CD4-positive, alpha-beta T cell treated with Interleukin-12 subunit alpha and Interleukin-12 subunit beta, for 1 hour (primary cell): ENCODE measurements at regions not wholly inside any gene's neighbourhood (a gene's known extent, or its start where the extent isn't known, plus 50 kb on each side); places are given as distances from the start of the nearest gene placed in this dataset.

Experiments used
- DNase-seq: peaks from one replicate; pipeline ENCODE4 v3.0.0-alpha.2; 2020

DNA sequence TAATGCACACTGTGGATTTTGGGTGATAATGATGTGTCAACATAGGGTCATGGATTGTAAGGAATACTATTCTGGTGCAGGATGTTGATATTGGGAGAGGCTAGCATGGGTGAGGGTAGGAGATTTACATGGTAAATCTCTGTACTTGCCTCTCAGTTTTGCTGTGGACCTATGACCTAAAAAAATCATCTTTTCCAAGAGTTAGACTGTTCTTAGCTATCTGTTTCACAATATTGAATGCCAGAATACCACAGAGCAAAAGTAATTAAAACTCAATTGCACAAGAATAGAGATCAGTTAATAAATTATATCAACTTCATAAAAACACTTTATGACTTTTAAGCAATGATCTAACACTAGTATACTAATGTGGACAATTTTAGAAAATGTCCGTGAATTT lies 651.6 kb downstream of the HTR1A start:
- no peak for DNase-seq

DNA sequence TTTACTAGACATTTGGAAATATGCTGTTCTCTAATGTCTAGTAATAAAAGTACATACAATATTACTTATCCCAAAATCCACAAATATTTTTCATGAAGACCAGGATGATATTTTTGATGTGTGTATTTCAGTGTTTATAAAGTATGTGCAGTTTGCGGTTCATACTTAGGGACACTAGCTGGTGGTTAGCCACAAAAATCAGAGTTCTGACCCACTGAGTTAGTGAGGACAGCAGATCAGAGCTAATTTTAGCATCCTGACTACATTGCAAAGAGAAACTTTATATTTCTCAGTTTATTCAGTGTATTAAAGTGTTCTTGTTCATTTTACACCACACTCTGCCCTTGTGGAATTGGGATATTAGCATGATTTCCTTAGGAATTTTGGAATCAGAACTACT lies 655.3 kb downstream of the HTR1A start:
- no peak for DNase-seq

DNA sequence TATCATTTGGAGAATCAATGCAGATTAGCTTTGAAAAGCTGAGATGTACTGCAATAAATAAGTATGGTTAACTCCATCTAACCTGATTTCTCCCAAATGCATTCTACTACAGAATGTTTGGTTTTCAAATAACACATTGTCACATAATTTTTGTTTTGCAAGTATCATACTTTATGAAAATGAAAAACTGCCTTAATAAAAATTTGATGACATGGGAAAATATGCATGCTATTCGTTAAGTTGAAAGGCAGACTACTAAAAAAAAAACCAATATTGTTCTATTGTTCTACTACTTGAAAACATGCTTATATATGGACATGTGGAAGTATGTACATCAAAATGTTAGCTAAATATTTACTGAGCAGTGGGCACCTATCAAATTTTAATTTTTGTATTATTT lies 668.9 kb downstream of the HTR1A start:
- DNase-seq: no peak

DNA sequence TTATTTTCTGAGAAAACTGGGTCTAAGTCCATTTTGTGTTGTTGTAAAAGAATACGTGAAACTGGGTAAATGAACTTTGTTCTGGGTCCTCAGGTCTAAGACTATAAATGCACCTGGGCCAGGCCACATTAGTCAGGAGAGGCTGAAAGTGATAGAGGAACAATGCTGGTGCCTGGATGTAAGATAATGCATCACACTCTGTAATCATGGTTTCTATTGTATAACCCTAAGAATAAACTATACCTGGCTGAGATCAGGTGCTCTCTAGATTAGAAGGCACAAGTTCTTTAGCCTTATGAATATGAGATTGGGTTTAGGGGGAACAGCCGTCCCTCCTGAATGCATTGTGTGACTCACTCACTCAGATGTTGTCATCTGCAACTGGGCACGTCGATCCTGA lies 675.5 kb downstream of the HTR1A start:
- DNase-seq: no peak

DNA sequence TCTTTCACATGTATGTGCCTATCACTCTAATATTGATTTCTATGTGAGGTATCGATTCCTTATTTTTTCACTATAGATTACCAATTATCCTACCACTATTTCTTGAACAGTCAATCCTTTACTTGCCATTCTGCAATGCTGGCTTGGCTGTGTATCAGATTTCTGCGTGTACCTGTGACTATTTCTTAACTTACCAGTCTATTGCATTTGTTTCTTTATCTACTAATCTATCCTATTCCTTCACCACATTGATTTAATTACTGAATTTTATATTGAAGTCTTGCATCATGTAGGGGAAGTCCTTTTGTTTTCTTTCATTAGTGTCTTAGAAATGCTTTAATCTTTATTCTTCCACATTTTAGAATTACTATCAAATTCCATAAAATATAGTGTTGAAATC lies 684.8 kb downstream of the LRRC70 start:
- no peak for DNase-seq

DNA sequence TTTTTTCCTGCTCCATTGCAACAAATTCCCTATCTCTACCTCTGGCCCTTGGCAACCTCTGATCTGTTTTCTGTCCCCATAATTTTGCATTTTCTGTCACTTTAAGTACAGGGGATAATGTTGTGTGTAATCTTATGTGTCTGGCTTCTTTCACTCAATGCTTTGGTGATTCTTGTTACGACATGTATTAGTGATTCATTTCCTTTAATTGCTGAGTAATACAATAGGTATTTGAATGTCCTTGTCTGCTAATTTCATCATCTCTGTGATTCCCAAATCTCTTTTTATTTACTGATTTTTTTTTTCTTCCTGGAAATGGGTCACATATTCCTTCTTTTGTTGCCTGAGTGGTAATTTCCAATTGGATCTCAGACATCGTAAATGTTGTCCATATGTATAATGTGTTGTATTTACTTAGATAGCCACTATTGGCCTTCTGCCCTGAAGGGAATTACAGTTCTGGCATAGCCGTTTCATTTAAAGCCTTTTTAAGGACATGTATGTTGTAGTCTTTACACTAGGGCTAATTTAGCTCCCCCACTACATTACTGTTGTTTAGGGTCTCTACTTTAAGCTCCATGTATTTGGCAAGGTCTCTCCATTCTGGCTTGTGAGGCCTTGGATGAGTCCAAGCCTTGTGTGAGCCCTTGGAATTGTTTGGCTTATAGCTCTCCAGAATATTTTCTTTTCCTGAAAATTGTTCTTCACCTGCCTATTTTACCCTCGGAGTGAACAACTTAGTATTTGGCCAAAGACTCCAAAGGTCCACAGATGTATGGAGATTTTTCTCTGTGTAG lies 683.8 kb downstream of the LRRC70 start:
- DNase-seq: no peak

DNA sequence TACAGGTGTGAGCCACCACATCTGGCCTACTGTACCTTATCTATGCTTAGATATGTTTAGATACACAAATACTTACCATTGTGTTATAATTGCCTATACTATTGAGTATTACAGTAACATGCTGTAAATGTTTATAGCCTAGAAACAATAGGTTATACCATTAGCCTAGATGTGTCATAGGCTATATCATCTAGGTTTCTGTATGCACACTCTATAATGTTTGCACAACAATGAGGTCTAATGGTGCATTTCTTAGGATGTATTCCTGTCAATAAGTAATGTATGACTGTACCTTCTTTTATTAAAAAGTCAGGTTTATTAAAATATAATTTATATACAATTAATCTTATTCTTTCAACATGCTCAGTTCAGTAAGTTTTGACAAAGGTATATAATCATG lies 683.1 kb downstream of the LRRC70 start:
- no peak for DNase-seq

DNA sequence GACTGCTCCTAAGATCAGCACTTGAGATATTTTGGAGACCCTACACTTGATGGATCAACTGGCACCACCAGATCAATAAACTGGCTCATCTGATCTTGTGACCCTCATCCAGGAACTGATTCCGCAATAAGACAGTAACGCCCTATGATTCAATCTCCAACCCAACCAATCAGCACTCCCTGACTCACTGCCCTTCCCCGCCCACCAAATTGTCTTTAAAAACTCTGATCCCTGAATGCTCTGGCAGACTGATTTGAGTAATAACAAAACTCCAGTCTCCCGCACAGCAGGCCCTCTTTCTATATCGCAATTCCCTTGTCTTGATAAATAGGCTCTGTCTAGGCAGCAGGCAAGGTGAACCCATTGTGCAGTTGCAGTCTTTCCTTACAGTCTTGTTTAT lies 677.0 kb downstream of the LRRC70 start:
- DNase-seq: no peak

DNA sequence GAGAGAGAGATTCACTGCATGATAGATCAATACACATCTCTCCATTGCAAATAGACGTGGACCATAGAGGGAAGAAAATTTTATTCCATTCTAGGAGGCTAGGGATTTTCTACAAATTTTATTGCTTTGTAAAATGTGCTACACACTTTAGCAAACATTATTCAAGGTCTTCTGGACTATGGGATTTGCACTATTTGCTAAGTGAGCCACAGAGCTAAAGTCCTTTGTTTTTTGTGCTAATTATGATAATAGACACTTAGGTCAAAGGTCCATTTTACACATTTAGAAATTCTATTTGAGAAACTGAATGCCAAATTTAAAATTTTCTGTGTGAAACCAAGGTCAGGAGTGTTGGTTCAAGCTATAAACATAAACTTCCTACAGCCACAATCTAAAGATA lies 672.3 kb downstream of the LRRC70 start:
- no peak for DNase-seq

DNA sequence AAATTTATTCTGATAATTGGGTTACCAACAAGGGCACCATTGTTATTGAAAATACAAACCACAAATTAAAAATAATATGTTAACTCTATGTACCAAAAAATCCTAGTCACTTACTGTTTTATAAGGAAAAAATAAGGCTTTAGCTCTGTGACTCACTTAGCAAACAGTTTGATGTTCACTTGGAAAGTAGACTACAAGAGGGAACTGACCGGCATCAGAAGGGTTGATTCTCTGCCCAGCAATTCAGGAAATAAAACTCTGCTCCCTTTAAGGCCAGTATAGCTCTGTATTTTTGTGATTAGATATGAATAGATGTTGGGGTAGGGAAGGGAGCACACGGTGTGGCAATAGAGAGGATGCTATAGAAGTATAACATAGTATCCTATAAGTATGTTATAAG lies 671.3 kb downstream of the LRRC70 start:
- no peak for DNase-seq

DNA sequence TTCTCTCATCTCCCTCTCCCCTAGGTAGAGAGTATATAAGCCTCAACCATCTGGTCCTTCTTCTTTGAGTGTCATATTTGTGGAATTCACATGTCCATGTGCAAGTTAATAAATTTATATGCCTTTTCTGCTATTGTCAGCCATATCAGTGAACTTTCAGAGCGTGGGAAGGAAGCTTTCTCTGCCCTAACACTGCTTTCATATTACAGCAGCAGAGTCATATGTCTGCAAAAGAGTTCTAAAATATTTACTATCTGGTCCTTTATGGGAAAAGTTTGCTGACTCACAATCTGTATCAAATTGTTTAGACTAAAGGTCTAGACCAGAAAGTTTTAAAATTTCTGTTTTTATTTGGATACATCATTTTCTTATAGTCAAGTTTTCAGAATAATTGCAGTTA lies 669.0 kb downstream of the LRRC70 start:
- no peak for DNase-seq

DNA sequence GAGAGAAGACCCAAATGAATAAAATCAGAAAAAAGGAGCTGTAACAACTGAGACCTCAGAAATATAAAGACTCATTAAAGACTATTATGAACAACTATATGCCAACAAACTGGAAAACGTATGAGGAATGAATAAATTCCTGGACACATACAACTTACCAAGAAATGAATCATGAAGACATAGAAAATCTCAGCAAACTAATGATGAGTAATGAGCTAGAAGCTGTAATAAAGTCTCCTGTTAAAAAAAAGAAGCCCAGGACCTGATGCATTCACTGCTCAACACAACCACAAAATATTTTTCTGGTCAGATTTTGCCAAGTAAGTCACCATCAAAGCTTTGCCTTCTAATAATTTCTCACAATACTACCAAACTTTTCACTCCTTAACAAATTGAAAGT lies 666.7 kb downstream of the LRRC70 start:
- no peak for DNase-seq

DNA sequence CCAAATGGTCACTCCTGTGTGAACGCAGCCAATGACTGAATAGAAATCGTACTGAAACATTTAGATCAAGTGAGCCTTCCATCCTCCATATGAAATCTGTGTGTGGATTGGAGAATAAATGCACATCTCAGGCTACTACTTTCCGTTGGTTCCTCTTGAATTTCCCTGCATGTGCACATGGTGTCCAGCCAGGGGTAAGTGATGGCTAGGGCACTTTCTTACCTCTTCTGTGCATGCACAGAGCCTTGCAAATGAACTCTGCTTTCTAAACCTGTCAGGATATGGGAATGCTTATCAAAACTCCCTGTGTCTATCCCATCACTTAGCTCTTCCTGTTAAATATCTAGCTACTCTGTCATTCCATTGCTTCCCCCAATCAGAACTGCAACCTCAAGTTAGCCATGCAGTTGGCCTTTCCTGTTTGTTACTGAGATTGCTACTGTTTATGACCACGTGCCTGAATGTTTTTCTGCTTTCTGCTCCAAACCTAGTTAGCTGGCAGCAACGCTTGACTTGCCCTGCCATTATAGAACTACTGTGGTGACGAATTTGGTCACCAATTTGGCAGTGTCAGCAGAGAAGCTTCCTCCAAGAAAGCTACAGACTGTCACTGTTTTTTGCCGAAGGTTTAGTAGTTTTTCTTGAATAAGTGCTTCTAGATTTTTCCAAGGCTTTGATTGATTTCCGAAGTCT lies 661.6 kb downstream of the LRRC70 start:
- no peak for DNase-seq

DNA sequence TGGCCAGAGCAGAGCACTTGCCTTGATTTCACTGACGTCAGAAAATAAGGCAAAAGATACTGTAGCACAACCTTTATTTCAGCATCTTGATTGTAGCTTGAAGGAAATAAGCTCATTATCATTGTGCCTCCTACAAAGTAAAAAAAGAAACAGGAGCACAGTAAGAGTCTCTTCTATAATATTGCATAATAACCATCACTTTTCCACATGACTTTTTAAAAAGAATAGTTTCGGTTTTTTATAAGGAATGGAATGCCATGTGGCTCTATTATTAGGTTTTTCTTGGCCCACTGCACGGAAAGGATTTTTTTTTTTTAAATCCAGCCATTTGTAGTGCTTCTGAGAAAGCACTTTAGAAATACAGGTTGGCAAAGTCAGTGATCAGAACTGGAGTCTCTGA lies 655.3 kb downstream of the LRRC70 start:
- no peak for DNase-seq

DNA sequence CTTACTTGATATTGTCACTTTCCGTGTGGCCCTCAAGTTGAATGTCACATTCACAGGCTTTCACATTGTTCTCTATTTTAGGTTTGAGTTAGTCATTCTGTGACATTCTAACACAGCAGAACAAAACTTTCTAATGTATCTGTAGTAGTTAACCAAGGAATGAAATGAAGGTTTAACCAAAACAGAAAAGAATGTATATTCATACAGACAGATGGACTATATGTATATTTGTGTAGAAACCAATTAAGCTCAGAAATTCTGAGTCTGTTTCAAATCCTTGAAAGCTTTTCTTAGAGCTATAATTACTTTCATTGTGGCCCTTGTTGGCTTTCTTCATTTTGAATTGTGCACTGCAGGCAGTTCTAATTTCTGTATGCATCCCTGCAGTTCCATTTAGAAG lies 654.7 kb downstream of the LRRC70 start:
- no peak for DNase-seq

DNA sequence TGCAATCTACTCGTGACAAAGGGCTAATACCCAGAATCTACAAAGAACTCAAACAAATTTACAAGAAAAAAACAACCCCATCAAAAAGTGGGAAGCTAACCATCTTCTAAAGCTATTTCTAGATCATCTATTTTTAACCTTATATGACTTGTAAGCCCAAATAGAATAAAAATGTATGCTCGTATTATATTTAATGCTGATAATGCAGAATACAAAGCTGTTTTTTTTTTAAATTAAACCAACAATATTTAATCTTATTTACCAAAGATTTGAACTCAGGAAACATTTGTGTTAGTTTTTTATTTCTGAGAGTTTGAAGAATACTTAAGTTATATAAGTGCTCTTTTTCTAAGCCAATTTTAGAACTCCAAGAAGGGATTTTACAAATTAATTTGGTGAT lies 652.1 kb downstream of the LRRC70 start:
- no peak for DNase-seq

DNA sequence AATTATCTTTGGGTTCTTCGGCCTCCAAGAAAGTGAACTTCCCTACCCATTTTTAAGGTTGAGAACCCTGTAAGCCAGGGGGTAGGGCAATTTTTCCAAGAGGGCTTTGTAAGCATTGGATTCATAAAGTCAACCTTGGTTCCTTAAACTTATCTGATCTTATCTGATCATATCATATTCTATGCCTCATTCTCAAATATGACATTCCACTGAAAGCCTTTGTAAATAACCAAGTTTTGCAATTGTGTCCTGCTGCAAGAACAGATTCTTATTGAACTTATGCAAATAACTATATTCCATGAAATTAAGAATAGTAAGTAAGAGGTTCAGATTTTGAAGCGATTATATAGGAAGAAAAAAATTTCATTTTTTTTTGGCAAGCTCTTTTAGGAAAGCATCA lies 649.5 kb downstream of the LRRC70 start:
- no peak for DNase-seq

DNA sequence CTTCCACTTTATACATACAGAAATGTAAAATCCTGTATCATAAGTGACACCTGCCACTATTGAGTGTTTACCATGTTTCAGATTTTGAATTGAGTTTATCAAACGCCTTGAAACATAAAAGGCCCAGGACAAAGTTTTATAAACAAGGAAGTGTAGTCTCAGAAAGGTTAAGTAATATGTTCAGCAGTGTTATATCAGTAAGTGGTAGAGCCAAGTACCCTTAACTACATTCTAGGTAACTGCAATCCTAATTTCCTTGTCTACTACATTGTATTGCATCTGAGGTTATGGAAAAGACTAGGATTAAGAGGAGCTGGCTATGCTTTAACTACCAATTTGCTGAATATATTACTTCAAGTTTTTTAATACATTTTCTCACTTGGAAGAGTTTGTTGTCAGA lies 641.6 kb downstream of the LRRC70 start:
- DNase-seq: no peak

DNA sequence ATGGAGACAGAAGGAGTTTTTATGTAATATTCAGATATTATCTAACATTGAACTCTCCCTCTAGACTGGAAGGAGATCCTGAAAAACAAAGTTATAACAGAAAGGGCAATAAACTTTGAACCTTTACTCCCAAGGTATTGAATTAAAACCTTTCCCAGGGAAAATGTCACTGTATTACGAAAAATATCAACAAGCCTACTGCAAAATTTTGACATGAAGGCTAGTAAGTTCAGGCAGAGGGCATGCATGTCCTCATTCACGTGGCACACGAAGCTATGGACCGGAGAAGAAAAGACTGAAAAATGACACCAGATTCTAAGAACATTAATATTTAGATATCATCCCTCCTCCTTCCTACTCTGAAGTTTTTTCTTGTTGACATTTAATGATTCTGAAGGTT lies 638.8 kb downstream of the LRRC70 start:
- DNase-seq: no peak

DNA sequence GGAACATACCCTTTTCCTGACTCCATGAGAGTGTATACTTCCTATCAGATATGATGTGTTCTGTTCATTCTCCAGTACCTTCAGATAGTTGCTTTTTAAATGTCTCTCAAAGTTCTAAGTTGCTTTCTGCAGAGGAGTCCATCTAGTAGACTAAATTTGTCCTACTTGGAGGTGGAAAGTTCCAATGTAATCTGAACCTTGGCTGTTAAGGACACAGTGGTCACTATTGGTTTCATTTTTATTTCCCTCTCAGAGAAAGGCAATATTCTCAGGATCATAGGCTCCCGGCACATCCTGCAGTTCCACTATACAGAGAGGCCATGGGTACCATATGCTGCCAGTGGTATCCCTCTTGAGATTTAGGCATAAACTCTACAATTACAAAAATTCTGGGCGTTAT lies 634.6 kb downstream of the LRRC70 start:
- DNase-seq: no peak

DNA sequence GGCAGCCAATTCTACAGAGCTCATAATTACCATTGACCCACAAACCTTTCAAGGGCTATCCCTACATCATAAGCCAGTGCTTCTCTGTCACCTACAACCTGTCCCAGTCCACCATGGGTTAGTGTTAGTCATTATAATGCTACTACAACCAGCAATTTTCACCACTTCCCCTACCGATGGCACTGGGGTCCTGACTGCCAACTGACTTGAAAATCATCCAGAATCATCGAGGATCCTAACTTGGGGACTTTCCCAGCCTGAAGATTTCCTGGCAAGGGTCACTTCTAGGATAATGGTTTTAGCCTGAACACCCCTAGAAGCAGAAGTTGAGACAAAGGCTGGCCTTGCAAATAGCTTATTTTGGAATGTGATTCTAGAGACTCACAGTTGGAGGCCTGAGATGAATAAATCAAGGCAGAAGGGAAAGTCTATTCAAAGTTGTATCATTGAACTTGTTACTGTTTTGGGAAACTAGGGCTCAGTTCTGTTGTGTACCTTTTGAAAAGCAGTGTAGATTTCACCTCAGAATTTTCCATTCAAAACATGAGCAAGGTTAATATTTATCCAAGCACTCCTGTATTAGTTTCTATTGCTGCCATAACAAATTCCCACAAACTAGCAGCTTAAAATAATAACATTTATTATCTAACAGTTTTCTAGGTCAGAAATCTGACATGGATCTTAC lies 633.0 kb downstream of the LRRC70 start:
- DNase-seq: no peak

DNA sequence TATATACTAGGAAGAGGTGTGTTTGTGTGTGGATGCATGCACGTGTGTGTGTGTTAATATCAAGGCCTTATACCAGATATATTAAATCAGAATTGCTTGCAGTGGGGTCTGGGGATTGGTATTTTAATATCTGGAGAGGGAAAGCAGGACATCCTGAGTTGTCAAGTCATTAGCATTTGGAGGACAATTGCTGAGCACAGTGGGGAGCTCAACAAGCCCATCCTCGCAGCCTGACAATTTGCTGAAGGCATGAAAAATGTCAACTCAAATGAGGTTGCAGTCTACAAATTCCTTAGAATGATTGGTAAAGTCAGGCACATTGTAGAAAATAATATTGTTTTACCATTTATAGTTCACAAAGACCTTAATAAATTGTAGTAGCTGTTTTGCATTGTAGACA lies 627.4 kb downstream of the LRRC70 start:
- no peak for DNase-seq

DNA sequence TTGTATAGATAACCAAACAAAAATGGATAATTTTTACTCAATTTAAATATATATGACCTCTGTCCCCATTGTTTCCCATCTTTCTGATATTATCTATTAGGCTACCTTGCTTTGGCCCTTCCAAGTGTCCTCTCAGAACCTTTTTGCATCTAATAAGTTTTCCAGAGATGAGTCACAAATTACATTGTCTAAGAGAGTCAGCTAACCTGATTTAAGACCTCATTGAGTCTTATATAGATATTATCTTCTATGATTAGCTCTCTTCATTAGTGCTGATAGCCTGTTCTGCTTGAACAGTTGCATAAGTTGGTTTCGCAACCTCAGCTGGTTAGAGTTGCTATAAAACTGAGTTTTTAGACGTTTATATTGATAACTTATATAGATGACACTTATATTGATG lies 623.1 kb downstream of the LRRC70 start:
- DNase-seq: no peak

DNA sequence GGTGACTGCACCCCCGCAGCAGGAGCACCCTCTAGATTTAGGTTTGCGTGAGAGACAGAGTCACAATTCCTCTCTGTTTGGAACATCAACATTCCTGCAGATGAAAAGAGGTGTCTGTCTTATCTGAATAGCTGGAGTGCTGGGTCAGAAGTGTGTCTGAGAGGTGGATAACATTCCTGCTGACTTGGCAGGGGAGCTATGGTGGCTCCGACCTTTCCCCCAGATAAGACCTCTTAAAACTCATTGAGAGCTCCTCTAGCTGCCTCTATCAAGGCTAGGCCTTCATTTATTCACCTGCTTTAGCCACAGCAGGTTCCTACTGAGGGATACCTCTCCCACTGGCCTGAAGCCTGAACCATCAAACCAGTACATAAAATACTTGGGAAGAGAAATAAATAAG lies 615.5 kb downstream of the LRRC70 start:
- no peak for DNase-seq
